T47D (cell line): ENCODE measurements at regions not wholly inside any gene's neighbourhood (a gene's known extent, or its start where the extent isn't known, plus 50 kb on each side); places are given as distances from the start of the nearest gene placed in this dataset.

ENCODE experiments used
- DNase-seq, 2 experiments: peaks; one replicate each; pipeline versions ENCODE4 v3.0.0 to v3.0.0-alpha.2; 2011 to 2012; ENCODE audit warnings: low read depth in 1 of 2, low spot score in 1 of 2
- JUND ChIP-seq: IDR thresholded peaks from 2 replicates; pipeline ENCODE4 v1.6.1; 2012; ENCODE audit warnings: low read depth
- in situ Hi-C: cut with HindIII; loops from 2 replicates; pipeline ENCODE4 v1.10.0; 2016; ENCODE audit warnings: low sequenced_read_pairs, low pct_unique_long_range_greater_than_20kb

- in situ Hi-C loops: no loop called here
- DNase-seq: no peak
- no peak for TF ChIP-seq JUND
Observed at GRCh38 chr1:76770979-76771378, 96.3 kb upstream of the ST6GALNAC5 start.

GRCh38 chr1:76781447-76781846 lies 85.8 kb upstream of the ST6GALNAC5 start:
- TF ChIP-seq JUND: no peak
- in situ Hi-C loops: no loop called here

GRCh38 chr1:76782809-76783208 lies 84.5 kb upstream of the ST6GALNAC5 start:
- no peak for TF ChIP-seq JUND
- in situ Hi-C loops: no loop called here
- no peak for DNase-seq

More at GRCh38 chr1:76781447-76781846, 85.8 kb upstream of the ST6GALNAC5 start:
- DNase-seq: no peak

GRCh38 chr1:76784502-76784901 lies 82.8 kb upstream of the ST6GALNAC5 start:
- no peak for TF ChIP-seq JUND
- in situ Hi-C loops: no loop called here
- no peak for DNase-seq

- TF ChIP-seq JUND: no peak
- in situ Hi-C loops: no loop called here
- no peak for DNase-seq
Observed at GRCh38 chr1:76786222-76786621, 81.1 kb upstream of the ST6GALNAC5 start.

GRCh38 chr1:76793594-76793993 lies 73.7 kb upstream of the ST6GALNAC5 start:
- no peak for TF ChIP-seq JUND
- DNase-seq: no peak
- in situ Hi-C loops: no loop called here

- in situ Hi-C loops: no loop called here
- no peak for DNase-seq
- TF ChIP-seq JUND: no peak
Observed at GRCh38 chr1:76799700-76800099, 67.6 kb upstream of the ST6GALNAC5 start.

GRCh38 chr1:76802094-76802493 lies 65.2 kb upstream of the ST6GALNAC5 start:
- in situ Hi-C loops: no loop called here
- DNase-seq: no peak
- no peak for TF ChIP-seq JUND

GRCh38 chr1:76807543-76808260 lies 59.6 kb upstream of the ST6GALNAC5 start:
- DNase-seq: no peak
- no peak for TF ChIP-seq JUND
- in situ Hi-C loops: no loop called here
